GM21737 (cell line): ENCODE measurements at regions not wholly inside any gene's neighbourhood (a gene's known extent, or its start where the extent isn't known, plus 50 kb on each side); places are given as distances from the start of the nearest gene placed in this dataset.
"Not testable (repeated sequence)": the region's sequence is repeated elsewhere in the genome, so short reads cannot be mapped to it uniquely, and the experiment has no call there.

Source experiments
- ATAC-seq: cut with Tn5 transposase; IDR thresholded peaks from one replicate; pipeline ENCODE4 v1.9.1; 2021; ENCODE audit warnings: mild to moderate bottlenecking, moderate library complexity; ENCODE audit not compliant: unreplicated experiment

GRCh38 chr1:172717722-172718465, 59.0 kb downstream of the FASLG start:
- ATAC-seq: no peak

- ATAC-seq: no peak
Observed at GRCh38 chr1:172719066-172719627, 60.2 kb downstream of the FASLG start.

GRCh38 chr1:172719694-172720138, 60.8 kb downstream of the FASLG start:
- no peak for ATAC-seq

GRCh38 chr1:172720339-172720738, 61.4 kb downstream of the FASLG start:
- no peak for ATAC-seq

GRCh38 chr1:172723251-172723650, 64.3 kb downstream of the FASLG start:
- ATAC-seq: no peak

GRCh38 chr1:172724232-172724631, 65.3 kb downstream of the FASLG start:
- no peak for ATAC-seq

GRCh38 chr1:172724765-172725613, 66.1 kb downstream of the FASLG start:
- ATAC-seq: peak; percentile 67

- ATAC-seq: no peak
Observed at GRCh38 chr1:172726740-172727139, 67.8 kb downstream of the FASLG start.

- ATAC-seq: no peak
Observed at GRCh38 chr1:172727275-172727857, 68.5 kb downstream of the FASLG start.

- no peak for ATAC-seq
Observed at GRCh38 chr1:172727956-172728603, 69.2 kb downstream of the FASLG start.

- not testable (repeated sequence) for ATAC-seq
Observed at GRCh38 chr1:172728705-172729104, 69.8 kb downstream of the FASLG start.

- no peak for ATAC-seq
Observed at GRCh38 chr1:172732427-172732826, 73.5 kb downstream of the FASLG start.

GRCh38 chr1:172733815-172734214, 74.9 kb downstream of the FASLG start:
- ATAC-seq: no peak

- ATAC-seq: no peak
Observed at GRCh38 chr1:172738389-172738788, 79.5 kb downstream of the FASLG start.

GRCh38 chr1:172742599-172743500, 83.9 kb downstream of the FASLG start:
- no peak for ATAC-seq

GRCh38 chr1:172745014-172745413, 86.1 kb downstream of the FASLG start:
- peak; percentile 61 for ATAC-seq

GRCh38 chr1:172746091-172746949, 87.4 kb downstream of the FASLG start:
- ATAC-seq: peak; percentile 86

GRCh38 chr1:172748201-172748600, 89.3 kb downstream of the FASLG start:
- no peak for ATAC-seq

GRCh38 chr1:172751683-172752082, 92.8 kb downstream of the FASLG start:
- no peak for ATAC-seq
